Transverse colon (tissue), 4 donors: ENCODE measurements at regions not wholly inside any gene's neighbourhood (a gene's known extent, or its start where the extent isn't known, plus 50 kb on each side); places are given as distances from the start of the nearest gene placed in this dataset.
"Not testable (repeated sequence)": the region's sequence is repeated elsewhere in the genome, so short reads cannot be mapped to it uniquely, and the experiment has no call there.

Experiments used
- DNase-seq: peaks from one replicate; pipeline ENCODE4 v3.0.0-alpha.2; 2019
- H3K27ac ChIP-seq, 4 donors: fragments of 200-600 bp; sonication (generic); 2 replicates each; pipeline ENCODE4 v1.5.1; 2016 to 2018; ENCODE audit warnings: inconsistent platforms in 4 of 4
- H3K27me3 ChIP-seq: fragments of 200-600 bp; sonication (generic); 2 replicates; pipeline ENCODE4 v1.5.1; 2017; ENCODE audit warnings: inconsistent platforms
- H3K36me3 ChIP-seq, 4 donors: fragments of 200-600 bp; sonication (generic); 2 replicates each; pipeline ENCODE4 v1.5.1; 2017 to 2019; ENCODE audit warnings: inconsistent platforms in 4 of 4
- H3K4me1 ChIP-seq, 4 donors: fragments of 200-600 bp; sonication (generic); 2 replicates each; pipeline ENCODE4 v1.5.1; 2017 to 2020; ENCODE audit warnings: inconsistent platforms in 4 of 4
- H3K4me3 ChIP-seq, 4 donors: fragments of 200-600 bp; sonication (generic); 1 replicate in 1 of 4; 2 replicates in 3 of 4; pipeline versions ENCODE4 v1.5.1 to v1.6.1; 2017 to 2019; ENCODE audit warnings: inconsistent platforms in 4 of 4
- H3K9me3 ChIP-seq, 2 donors: fragments of 200-600 bp; sonication (generic); 2 replicates each; pipeline ENCODE4 v1.5.1; 2017 to 2019; ENCODE audit warnings: inconsistent platforms in 2 of 2
- EP300 ChIP-seq: sonication (generic); formaldehyde crosslinking; IDR thresholded peaks from one replicate; pipeline ENCODE4 v1.6.1; 2017; ENCODE audit warnings: antibody characterized with exemption, low read depth
- POLR2A ChIP-seq: fragments of 450-650 bp; IDR thresholded peaks from one replicate; pipeline ENCODE4 v1.6.1; 2016; ENCODE audit warnings: antibody characterized with exemption, mild to moderate bottlenecking, moderate library complexity
- POLR2AphosphoS5 ChIP-seq, 3 donors: sonication (generic); formaldehyde crosslinking; IDR thresholded peaks; one replicate each; pipeline ENCODE4 v1.6.1; 2016; ENCODE audit warnings: antibody characterized with exemption in 3 of 3
- WGBS, 2 donors: methylation state at CpG; one replicate each; pipeline ENCODE4 v1.1.5; 2018; ENCODE audit warnings: low coverage in 1 of 2; 5-methylcytosine and 5-hydroxymethylcytosine counted together
- in situ Hi-C, 4 donors: fragments of 200-750 bp; cut with MboI; loops; one replicate each; pipeline versions ENCODE4 v1.15.0 to v1.15.1; 2017; ENCODE audit warnings: low sequenced_read_pairs in 3 of 4, low pct_ligation_motif_present in 1 of 4, low pct_unique_long_range_greater_than_20kb in 1 of 4
- intact Hi-C: fragments of 100-400 bp; cut with DNase I; formaldehyde crosslinking; loops from one replicate; pipeline ENCODE4 v1.15.1; 2023; ENCODE audit warnings: low total_unique reads
- TF ChIP-seq, protein P1 (sequence below), 5 experiments: fragments of 200-600 bp in 3 of 5; fragments of 450-650 bp in 2 of 5; sonication (generic) in 3 of 5; IDR thresholded peaks; 1 replicate in 2 of 5; 2 replicates in 3 of 5; pipeline ENCODE4 v1.5.1; 2016 to 2017; ENCODE audit warnings: antibody characterized with exemption in 5 of 5, inconsistent platforms in 3 of 5, mild to moderate bottlenecking in 2 of 5, moderate library complexity in 1 of 5

DNA sequence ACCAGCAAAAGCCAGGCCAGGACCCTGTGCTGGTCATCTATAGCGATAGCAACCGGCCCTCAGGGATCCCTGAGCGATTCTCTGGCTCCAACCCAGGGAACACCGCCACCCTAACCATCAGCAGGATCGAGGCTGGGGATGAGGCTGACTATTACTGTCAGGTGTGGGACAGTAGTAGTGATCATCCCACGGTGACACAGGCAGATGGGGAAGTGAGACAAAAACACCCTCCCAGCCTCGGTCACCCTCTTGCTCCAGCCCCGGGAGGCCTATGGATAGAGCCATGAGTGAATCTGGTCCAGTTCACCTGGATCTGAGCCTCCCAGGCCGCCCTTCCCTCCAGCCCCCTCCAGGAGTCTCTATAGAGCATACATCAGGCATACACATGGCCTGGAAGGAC, 115.2 kb upstream of the IGLL5 start:
- 90% methylated on average over 9 of the region's 9 CpGs; no CpG with 5 or more reads in 1 of the 2 donors for WGBS, 2 donors
- TF ChIP-seq POLR2A (no peak), POLR2AphosphoS5 (IDR thresholded peaks at IDR 0.05) (no peak), EP300 (no peak)
- TF ChIP-seq, protein P1, sequence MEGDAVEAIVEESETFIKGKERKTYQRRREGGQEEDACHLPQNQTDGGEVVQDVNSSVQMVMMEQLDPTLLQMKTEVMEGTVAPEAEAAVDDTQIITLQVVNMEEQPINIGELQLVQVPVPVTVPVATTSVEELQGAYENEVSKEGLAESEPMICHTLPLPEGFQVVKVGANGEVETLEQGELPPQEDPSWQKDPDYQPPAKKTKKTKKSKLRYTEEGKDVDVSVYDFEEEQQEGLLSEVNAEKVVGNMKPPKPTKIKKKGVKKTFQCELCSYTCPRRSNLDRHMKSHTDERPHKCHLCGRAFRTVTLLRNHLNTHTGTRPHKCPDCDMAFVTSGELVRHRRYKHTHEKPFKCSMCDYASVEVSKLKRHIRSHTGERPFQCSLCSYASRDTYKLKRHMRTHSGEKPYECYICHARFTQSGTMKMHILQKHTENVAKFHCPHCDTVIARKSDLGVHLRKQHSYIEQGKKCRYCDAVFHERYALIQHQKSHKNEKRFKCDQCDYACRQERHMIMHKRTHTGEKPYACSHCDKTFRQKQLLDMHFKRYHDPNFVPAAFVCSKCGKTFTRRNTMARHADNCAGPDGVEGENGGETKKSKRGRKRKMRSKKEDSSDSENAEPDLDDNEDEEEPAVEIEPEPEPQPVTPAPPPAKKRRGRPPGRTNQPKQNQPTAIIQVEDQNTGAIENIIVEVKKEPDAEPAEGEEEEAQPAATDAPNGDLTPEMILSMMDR (IDR thresholded peaks at IDR 0.05): no peak
- in situ Hi-C loops: loop anchor here in 1 of 4 donors (25.0 kb wide), 1 partner anchor 115 kb away; the partner anchor contains the start of gene IGLL5
- H3K4me3 ChIP-seq: no peak overlapping the region
- H3K9me3 ChIP-seq: no peaks in the 10 kb centered on the region
- DNase-seq: no peak
- no peak overlapping the region for H3K27ac ChIP-seq
- H3K27me3 ChIP-seq: no peaks in the 10 kb centered on the region
- H3K4me1 ChIP-seq: no peaks in the 10 kb centered on the region
- no peaks in the 10 kb centered on the region for H3K36me3 ChIP-seq
- intact Hi-C loops: no loop called here

DNA sequence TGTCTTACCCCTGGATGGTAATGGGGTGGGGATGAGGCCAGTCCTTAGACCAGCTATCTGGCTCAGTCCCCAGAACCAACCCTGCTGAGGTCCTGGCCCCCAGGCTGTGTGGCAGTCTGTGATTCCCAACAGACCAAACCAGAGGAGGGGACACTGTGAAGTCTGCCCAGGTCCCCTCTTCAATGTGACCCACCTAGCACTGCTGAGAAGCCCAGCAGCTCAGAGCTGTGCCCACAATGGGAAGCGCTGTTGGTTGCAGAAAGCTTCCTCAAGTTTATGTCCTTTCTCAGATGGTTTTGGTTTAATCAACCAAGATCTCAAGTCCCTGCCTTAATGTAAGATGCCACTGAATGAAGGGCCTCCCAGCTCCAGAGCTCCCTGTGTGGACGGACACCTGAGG, 114.7 kb upstream of the IGLL5 start:
- Histone ChIP-seq H3K36me3 (no peaks in the 10 kb centered on the region), H3K9me3 (no peaks in the 10 kb centered on the region), H3K27ac (no peak overlapping the region), H3K4me3 (no peak overlapping the region), H3K4me1 (no peaks in the 10 kb centered on the region), H3K27me3 (no peaks in the 10 kb centered on the region)
- intact Hi-C loops: no loop called here
- DNase-seq: no peak
- 100% methylated on average over 1 to 2 of the region's 2 CpGs for WGBS, 2 donors
- TF ChIP-seq EP300 (no peak), POLR2AphosphoS5 (IDR thresholded peaks at IDR 0.05) (no peak), POLR2A (no peak)
- TF ChIP-seq, protein P1 (IDR thresholded peaks at IDR 0.05): no peak
- in situ Hi-C loops: loop anchor here in 1 of 4 donors (25.0 kb wide), 1 partner anchor 114 kb away; the partner anchor contains the start of gene IGLL5

DNA sequence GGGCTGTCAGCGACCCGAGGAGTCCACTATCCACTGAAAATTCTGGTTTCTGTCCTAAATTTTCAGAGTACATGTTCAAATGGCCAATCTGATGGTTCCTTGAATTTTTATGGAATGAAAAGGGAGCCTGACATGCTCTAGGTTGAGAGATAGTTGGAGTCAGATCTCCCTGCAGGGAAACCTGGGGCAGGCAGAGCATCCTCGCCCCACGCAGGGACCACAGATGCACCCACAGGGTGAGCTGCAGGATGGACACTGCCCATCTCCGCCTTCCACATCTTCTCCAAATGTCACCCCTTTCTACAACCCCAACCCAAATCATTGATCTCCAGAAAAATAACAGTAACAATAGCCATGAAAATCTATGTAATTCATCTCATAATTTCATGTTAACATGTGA, 114.2 kb upstream of the IGLL5 start:
- Histone ChIP-seq H3K4me1 (no peaks in the 10 kb centered on the region), H3K27ac (no peak overlapping the region), H3K4me3 (no peak overlapping the region), H3K27me3 (no peaks in the 10 kb centered on the region), H3K9me3 (no peaks in the 10 kb centered on the region), H3K36me3 (no peaks in the 10 kb centered on the region)
- in situ Hi-C loops (loop anchor here in 1 of 4 donors (25.0 kb wide), 1 partner anchor 114 kb away; the partner anchor contains the start of gene IGLL5), intact Hi-C loops (no loop called here)
- TF ChIP-seq EP300: no peak
- TF ChIP-seq POLR2A: no peak
- TF ChIP-seq POLR2AphosphoS5 (IDR thresholded peaks at IDR 0.05): no peak
- TF ChIP-seq, protein P1 (IDR thresholded peaks at IDR 0.05): no peak
- WGBS, 2 donors: 96 to 100% methylated on average over 1 to 5 of the region's 5 CpGs
- DNase-seq: no peak

DNA sequence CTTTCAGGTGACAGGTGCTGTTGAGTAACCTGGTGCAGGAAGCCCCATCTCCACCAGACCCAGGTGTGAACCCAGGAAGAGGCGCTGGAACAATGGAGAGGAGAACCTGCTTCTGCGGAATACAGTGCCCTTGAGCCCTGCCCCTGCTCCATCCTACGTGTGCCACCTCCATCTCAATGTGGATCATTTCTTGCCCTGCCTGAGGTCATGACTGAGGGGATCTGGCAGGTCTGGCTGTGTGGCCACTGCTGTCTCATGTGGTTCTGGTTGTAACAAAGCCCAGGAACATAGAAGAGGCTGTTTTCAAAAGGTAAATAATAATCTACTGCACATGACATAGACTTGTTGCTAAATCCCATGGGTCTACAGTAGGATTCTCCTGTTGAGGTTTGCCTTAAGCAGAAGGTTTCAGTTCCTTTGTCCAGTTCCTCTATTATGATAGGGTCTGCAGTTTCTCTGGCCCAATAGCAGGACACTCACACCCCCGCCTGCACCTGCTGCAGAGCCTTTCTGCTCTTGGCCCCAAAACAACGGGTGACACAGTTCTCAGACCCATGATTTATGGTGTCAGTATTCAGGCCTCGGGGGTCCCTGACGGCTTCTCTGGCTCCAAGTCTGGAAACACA, 113.5 kb upstream of the IGLL5 start:
- H3K27me3 ChIP-seq: no peaks in the 10 kb centered on the region
- H3K4me3 ChIP-seq: no peak overlapping the region
- H3K9me3 ChIP-seq: no peaks in the 10 kb centered on the region
- H3K27ac ChIP-seq: no peak overlapping the region
- no peaks in the 10 kb centered on the region for H3K36me3 ChIP-seq
- in situ Hi-C loops: loop anchor here in 1 of 4 donors (25.0 kb wide), 1 partner anchor 113 kb away; the partner anchor contains the start of gene IGLL5
- DNase-seq: no peak
- H3K4me1 ChIP-seq: no peaks in the 10 kb centered on the region
- no peak for TF ChIP-seq POLR2A
- TF ChIP-seq POLR2AphosphoS5 (IDR thresholded peaks at IDR 0.05): no peak
- TF ChIP-seq, protein P1 (IDR thresholded peaks at IDR 0.05): no peak
- TF ChIP-seq EP300: no peak
- intact Hi-C loops: no loop called here
- 71 to 90% methylated on average over 2 to 7 of the region's 7 CpGs for WGBS, 2 donors

DNA sequence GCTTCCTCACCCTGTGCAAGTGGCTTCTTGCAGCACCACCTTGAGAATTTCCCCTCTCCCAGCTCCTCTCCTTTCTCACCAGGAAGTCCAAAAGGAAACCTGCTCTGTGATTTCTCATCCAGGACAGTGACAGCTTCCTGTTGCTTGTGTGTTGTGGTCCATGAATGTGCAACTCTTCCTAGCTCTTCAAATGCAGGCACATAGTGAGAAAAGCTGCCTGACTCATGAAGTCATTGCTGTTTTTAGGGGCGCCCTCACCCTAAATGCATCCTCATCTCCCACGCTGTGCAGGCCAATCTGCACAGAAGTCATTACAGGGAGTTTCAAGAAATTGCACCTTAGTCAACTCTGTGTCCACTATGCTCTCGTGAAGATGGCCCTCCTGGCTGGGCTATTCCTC, 112.9 kb upstream of the IGLL5 start:
- intact Hi-C loops, DNase-seq, H3K4me3 ChIP-seq, H3K4me1 ChIP-seq, H3K9me3 ChIP-seq, H3K27ac ChIP-seq, H3K27me3 ChIP-seq, H3K36me3 ChIP-seq: not testable (repeated sequence)
- 80 to 83% methylated on average over 1 to 3 of the region's 3 CpGs for WGBS, 2 donors
- in situ Hi-C loops: loop anchor here in 1 of 4 donors (25.0 kb wide), 1 partner anchor 113 kb away; the partner anchor contains the start of gene IGLL5
